Kidney epithelial cell (primary cell): ENCODE measurements at regions not wholly inside any gene's neighbourhood (a gene's known extent, or its start where the extent isn't known, plus 50 kb on each side); places are given as distances from the start of the nearest gene placed in this dataset.

Experiments
- DNase-seq: peaks from one replicate; pipeline ENCODE4 v3.0.0-alpha.2; 2010; ENCODE audit warnings: low read depth
- H3K27me3 ChIP-seq: 2 replicates; pipeline ENCODE4 v1.6.0; 2011; ENCODE audit warnings: low read length; ENCODE audit not compliant: control insufficient read depth, insufficient read depth
- H3K36me3 ChIP-seq: 2 replicates; pipeline ENCODE4 v1.5.1; 2011; ENCODE audit warnings: low read length; ENCODE audit not compliant: control insufficient read depth, insufficient read depth
- H3K4me3 ChIP-seq: 2 replicates; pipeline ENCODE4 v1.5.1; 2011; ENCODE audit warnings: low read depth, mild to moderate bottlenecking, control low read depth, low read length
- TF ChIP-seq, protein P1 (sequence below): IDR thresholded peaks from 2 replicates; pipeline ENCODE4 v1.5.1; 2011; ENCODE audit warnings: mild to moderate bottlenecking, moderate library complexity, low read length, control low read depth, inconsistent platforms; ENCODE audit not compliant: insufficient read depth, poor library complexity, severe bottlenecking

- DNase-seq, result no peak
- H3K36me3 ChIP-seq, result no peaks in the 10 kb centered on the region
- TF ChIP-seq, protein P1, sequence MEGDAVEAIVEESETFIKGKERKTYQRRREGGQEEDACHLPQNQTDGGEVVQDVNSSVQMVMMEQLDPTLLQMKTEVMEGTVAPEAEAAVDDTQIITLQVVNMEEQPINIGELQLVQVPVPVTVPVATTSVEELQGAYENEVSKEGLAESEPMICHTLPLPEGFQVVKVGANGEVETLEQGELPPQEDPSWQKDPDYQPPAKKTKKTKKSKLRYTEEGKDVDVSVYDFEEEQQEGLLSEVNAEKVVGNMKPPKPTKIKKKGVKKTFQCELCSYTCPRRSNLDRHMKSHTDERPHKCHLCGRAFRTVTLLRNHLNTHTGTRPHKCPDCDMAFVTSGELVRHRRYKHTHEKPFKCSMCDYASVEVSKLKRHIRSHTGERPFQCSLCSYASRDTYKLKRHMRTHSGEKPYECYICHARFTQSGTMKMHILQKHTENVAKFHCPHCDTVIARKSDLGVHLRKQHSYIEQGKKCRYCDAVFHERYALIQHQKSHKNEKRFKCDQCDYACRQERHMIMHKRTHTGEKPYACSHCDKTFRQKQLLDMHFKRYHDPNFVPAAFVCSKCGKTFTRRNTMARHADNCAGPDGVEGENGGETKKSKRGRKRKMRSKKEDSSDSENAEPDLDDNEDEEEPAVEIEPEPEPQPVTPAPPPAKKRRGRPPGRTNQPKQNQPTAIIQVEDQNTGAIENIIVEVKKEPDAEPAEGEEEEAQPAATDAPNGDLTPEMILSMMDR, result no peak
- no peak overlapping the region for H3K4me3 ChIP-seq
- H3K27me3 ChIP-seq, result no peaks in the 10 kb centered on the region
These were observed 559.7 kb upstream of the ZEB2 start for GRCh38 chr2:145079641-145080040.

DNA sequence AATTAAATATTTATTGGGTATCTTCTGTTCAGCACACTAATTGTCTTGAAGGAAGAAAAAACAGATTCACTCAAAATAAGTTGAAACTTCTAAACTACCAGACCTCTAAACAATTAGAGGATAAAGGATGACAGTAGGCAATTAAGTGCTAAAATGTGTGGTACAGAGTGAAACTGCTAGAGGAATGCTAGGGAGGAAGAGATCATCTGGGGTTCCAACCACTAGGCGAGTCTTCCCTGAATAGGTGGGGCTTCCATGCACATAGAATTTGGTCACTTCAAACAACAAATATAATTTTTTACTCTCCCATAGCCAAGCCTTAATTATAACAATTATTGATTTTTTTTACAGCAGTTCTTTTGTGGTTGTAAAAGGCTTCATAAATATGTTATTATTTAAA is 559.0 kb upstream of the ZEB2 start:
- Histone ChIP-seq H3K4me3 (no peak overlapping the region), H3K27me3 (no peaks in the 10 kb centered on the region), H3K36me3 (no peaks in the 10 kb centered on the region)
- DNase-seq, result no peak
- TF ChIP-seq, protein P1, result no peak

DNA sequence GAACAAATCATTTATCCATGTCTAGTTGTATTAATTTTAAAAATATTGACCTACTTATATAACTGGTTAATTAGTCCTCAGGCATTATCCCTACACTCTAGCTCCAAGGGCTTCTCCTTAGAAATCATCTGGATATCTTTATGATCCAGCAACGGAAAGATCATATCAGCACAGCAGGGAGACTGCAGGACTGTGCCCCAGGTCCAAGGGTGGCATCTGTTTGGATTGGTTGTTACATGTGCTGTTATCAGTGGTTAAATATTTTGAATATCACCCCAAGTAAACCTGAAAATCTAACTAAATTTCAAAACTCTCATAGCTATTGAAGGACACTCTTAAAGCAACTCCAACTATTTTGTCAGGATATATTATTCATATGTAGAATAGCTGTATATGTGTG is 556.2 kb upstream of the ZEB2 start:
- no peaks in the 10 kb centered on the region for H3K36me3 ChIP-seq
- H3K27me3 ChIP-seq, result no peaks in the 10 kb centered on the region
- DNase-seq, result no peak
- no peak overlapping the region for H3K4me3 ChIP-seq
- TF ChIP-seq, protein P1, result no peak

DNA sequence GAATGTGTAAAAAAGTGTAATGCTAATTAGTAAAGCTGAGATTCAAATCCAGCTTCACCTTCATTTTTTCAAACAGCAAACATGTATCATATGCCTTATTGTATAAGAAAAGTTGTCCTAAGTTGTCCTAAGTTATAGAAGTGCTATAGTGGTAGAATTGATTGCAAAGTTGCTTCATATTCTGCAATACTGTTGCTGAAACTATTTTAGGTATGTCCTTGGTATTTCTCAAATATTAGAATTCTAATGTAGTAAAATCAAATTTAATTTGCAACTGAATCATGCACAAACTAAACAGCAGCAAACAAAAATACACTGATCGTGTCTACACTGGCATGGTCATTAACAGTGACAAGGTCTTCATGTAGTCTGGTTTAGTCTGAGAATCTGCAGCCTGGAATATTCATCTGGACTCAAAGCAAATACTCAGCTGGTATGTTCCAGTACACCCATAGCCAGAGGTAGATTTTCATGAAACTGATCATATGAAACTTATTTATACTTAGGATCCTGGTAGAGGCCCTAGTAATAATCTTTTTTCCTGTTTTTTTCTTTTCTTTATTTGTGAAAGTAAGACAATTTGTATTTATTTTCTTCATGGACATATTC is 555.6 kb upstream of the ZEB2 start:
- TF ChIP-seq, protein P1, result no peak
- H3K27me3 ChIP-seq, result no peaks in the 10 kb centered on the region
- H3K4me3 ChIP-seq, result no peak overlapping the region
- DNase-seq, result no peak
- H3K36me3 ChIP-seq, result no peaks in the 10 kb centered on the region

GRCh38 chr2:145070703-145071102 is 550.8 kb upstream of the ZEB2 start:
- Histone ChIP-seq H3K27me3 (no peaks in the 10 kb centered on the region), H3K36me3 (no peaks in the 10 kb centered on the region), H3K4me3 (no peak overlapping the region)
- TF ChIP-seq, protein P1, result no peak
- DNase-seq, result no peak

- TF ChIP-seq, protein P1, result no peak
- Histone ChIP-seq H3K27me3 (no peaks in the 10 kb centered on the region), H3K4me3 (no peak overlapping the region), H3K36me3 (no peaks in the 10 kb centered on the region)
- no peak for DNase-seq
These were observed 548.6 kb upstream of the ZEB2 start for GRCh38 chr2:145068509-145068908.
